HG02763 (cell line): ENCODE measurements at regions not wholly inside any gene's neighbourhood (a gene's known extent, or its start where the extent isn't known, plus 50 kb on each side); places are given as distances from the start of the nearest gene placed in this dataset.
"Not testable (repeated sequence)": the region's sequence is repeated elsewhere in the genome, so short reads cannot be mapped to it uniquely, and the experiment has no call there.

ENCODE experiments used
- ATAC-seq: cut with Tn5 transposase; IDR thresholded peaks from one replicate; pipeline ENCODE4 v1.9.1; 2021; ENCODE audit warnings: mild to moderate bottlenecking, moderate library complexity; ENCODE audit not compliant: unreplicated experiment

- ATAC-seq = no peak
These were observed 2159.4 kb upstream of the AGA start for GRCh38 chr4:179601671-179602070.

GRCh38 chr4:179605196-179605595, 2163.0 kb upstream of the AGA start:
- ATAC-seq = no peak

GRCh38 chr4:179607003-179607402, 2164.8 kb upstream of the AGA start:
- no peak for ATAC-seq

- ATAC-seq = no peak
These were observed 2173.5 kb upstream of the AGA start for GRCh38 chr4:179615704-179616103.

- no peak for ATAC-seq
These were observed 2176.7 kb upstream of the AGA start for GRCh38 chr4:179618966-179619365.

- ATAC-seq = no peak
These were observed 2182.5 kb upstream of the AGA start for GRCh38 chr4:179624768-179625181.

GRCh38 chr4:179625406-179625805, 2183.2 kb upstream of the AGA start:
- no peak for ATAC-seq

GRCh38 chr4:179626687-179627086, 2184.4 kb upstream of the AGA start:
- ATAC-seq = no peak

- ATAC-seq = no peak
These were observed 2189.1 kb upstream of the AGA start for GRCh38 chr4:179631321-179631720.

GRCh38 chr4:179634862-179635261, 2192.6 kb upstream of the AGA start:
- no peak for ATAC-seq

GRCh38 chr4:179662522-179662921, 2220.3 kb upstream of the AGA start:
- ATAC-seq = no peak

- ATAC-seq = no peak
These were observed 2221.6 kb upstream of the AGA start for GRCh38 chr4:179663641-179664429.

- no peak for ATAC-seq
These were observed 2222.3 kb upstream of the AGA start for GRCh38 chr4:179664430-179665027.

GRCh38 chr4:179666226-179666625, 2224.0 kb upstream of the AGA start:
- ATAC-seq = no peak

- ATAC-seq = no peak
These were observed 2229.4 kb upstream of the AGA start for GRCh38 chr4:179671609-179672008.

GRCh38 chr4:179678093-179678814, 2236.0 kb upstream of the AGA start:
- no peak for ATAC-seq

- ATAC-seq = not testable (repeated sequence)
These were observed 2241.4 kb upstream of the AGA start for GRCh38 chr4:179683661-179684060.

- ATAC-seq = no peak
These were observed 2250.0 kb upstream of the AGA start for GRCh38 chr4:179692222-179692621.

- no peak for ATAC-seq
These were observed 2252.9 kb upstream of the AGA start for GRCh38 chr4:179695175-179695574.

GRCh38 chr4:179698321-179698720, 2256.1 kb upstream of the AGA start:
- ATAC-seq = no peak

- no peak for ATAC-seq
These were observed 2267.9 kb upstream of the AGA start for GRCh38 chr4:179709961-179710624.
